ENCODE measurements at regions not wholly inside any gene's neighbourhood (a gene's known extent, or its start where the extent isn't known, plus 50 kb on each side); places are given as distances from the start of the nearest gene placed in this dataset.

DNA sequence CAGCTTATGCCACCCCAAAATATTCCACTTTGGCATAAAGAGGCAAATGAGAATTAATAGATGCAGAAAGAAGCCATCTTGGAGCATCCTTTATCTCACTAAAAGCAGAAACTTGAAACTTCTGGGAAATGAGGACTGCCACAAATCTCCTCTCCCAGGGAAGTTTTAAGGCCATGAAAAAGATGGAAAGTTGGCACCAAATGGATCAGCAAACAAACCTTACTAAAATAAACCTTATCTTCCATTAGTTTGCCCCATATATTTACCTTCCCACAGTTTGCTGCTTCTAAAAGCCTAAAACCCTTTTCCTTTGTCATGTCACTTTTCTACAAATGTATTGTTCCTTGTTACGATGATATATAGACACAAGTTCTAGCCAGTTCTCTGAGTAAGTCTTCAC, 340.0 kb upstream of the USP15 start:
- no peaks in the 10 kb centered on the region for H3K4me1 ChIP-seq (ENCODE audit: control insufficient read depth in 1 of 2, extremely low read depth in 1 of 2, insufficient read depth in 2 of 2, low read length in 2 of 2)
- H3K4me3 Mint-ChIP-seq = no peak overlapping the region
- H3K27me3 Mint-ChIP-seq = peaks cover 0 to 5% of the 10 kb centered on the region in 2 donors
- H3K36me3 ChIP-seq (ENCODE audit: control insufficient read depth in 2 of 2, extremely low read depth in 1 of 2, insufficient read depth in 1 of 2, low read length in 1 of 2) = no peaks in the 10 kb centered on the region
- no peaks in the 10 kb centered on the region for H3K27me3 ChIP-seq (replicated peaks in 1 of 2; ENCODE audit: control insufficient read depth in 2 of 2, extremely low read depth in 1 of 2, insufficient read depth in 2 of 2, low read length in 1 of 2)
- ChIA-PET POLR2A (no interaction called here), CTCF (no interaction called here)
- H3K27ac ChIP-seq (ENCODE audit: low read length) = no peak overlapping the region
- no peaks in the 10 kb centered on the region for H3K9me3 ChIP-seq
- H3K4me3 ChIP-seq (ENCODE audit: control insufficient read depth in 1 of 2, extremely low read depth in 1 of 2, low read length in 1 of 2) = no peak overlapping the region
- H3K27ac Mint-ChIP-seq = no peak overlapping the region
- no peaks in the 10 kb centered on the region for H3K36me3 Mint-ChIP-seq
- no peaks in the 10 kb centered on the region for H3K4me1 Mint-ChIP-seq
- no CpG with 5 or more reads among the region's 1 CpG for WGBS (ENCODE audit: insufficient coverage)
- ATAC-seq (replicated peaks in 1 of 4) (no peak), DNase-seq (no peak)
- peaks cover 11 to 29% (median 26%) of the 10 kb centered on the region in 3 donors for H3K9me3 Mint-ChIP-seq

DNA sequence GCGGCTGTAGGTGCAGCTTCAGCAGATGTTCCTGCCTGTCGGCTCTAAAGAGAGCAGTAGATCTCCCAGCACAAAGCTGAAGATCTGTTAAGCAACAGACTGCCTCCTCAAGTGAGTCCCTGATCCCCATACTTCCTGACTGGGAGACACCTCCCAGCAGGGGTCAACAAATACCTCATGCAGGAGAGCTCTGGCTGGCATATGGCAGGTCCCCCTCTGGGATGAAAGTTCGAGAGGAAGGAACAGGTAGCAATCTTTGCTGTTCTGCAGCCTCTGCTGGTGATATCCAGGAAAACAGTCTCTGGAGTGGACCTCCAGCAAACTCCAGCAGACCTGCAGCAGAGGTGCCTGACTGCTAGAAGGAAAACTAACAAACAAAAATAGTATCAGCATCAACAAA, 337.1 kb upstream of the USP15 start:
- H3K27me3 Mint-ChIP-seq = peaks cover 0 to 5% of the 10 kb centered on the region in 2 donors
- ChIA-PET CTCF (no interaction called here), POLR2A (no interaction called here)
- H3K36me3 ChIP-seq (ENCODE audit: control insufficient read depth in 2 of 2, extremely low read depth in 1 of 2, insufficient read depth in 1 of 2, low read length in 1 of 2) = no peaks in the 10 kb centered on the region
- DNase-seq = no peak
- no peak overlapping the region for H3K27ac ChIP-seq (ENCODE audit: low read length)
- no peak overlapping the region for H3K4me3 ChIP-seq (ENCODE audit: control insufficient read depth in 1 of 2, extremely low read depth in 1 of 2, low read length in 1 of 2)
- ATAC-seq (replicated peaks in 1 of 4) = no peak
- H3K4me1 ChIP-seq (ENCODE audit: control insufficient read depth in 1 of 2, extremely low read depth in 1 of 2, insufficient read depth in 2 of 2, low read length in 2 of 2) = no peaks in the 10 kb centered on the region
- H3K4me1 Mint-ChIP-seq = no peaks in the 10 kb centered on the region
- no peaks in the 10 kb centered on the region for H3K27me3 ChIP-seq (replicated peaks in 1 of 2; ENCODE audit: control insufficient read depth in 2 of 2, extremely low read depth in 1 of 2, insufficient read depth in 2 of 2, low read length in 1 of 2)
- no peak overlapping the region for H3K27ac Mint-ChIP-seq
- no peaks in the 10 kb centered on the region for H3K36me3 Mint-ChIP-seq
- H3K9me3 ChIP-seq = no peaks in the 10 kb centered on the region
- peaks cover 23 to 45% (median 36%) of the 10 kb centered on the region in 3 donors for H3K9me3 Mint-ChIP-seq
- H3K4me3 Mint-ChIP-seq = no peak overlapping the region
- 86% methylated on average over 3 of the region's 3 CpGs for WGBS (ENCODE audit: insufficient coverage)

DNA sequence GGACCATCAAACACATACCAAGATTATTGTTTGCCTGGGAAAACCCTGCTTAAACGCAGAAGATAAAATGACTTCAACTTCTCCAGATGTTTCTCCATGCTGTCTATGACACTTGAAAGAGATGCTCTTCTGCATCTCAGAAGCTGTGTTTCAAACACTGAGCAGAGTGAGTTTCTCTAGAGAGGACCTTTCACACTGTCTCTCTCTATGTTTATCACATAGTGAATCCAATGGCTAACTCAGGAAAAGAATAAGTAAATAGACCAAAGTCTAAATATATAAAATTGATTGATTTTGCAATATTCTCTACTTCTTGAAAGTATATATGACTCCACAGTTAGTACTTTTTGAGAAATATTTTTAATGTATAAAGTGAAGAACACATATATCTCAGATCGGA, 325.6 kb upstream of the USP15 start:
- Histone ChIP-seq H3K27me3 (replicated peaks in 1 of 2; ENCODE audit: control insufficient read depth in 2 of 2, extremely low read depth in 1 of 2, insufficient read depth in 2 of 2, low read length in 1 of 2) (no peaks in the 10 kb centered on the region), H3K4me3 (ENCODE audit: control insufficient read depth in 1 of 2, extremely low read depth in 1 of 2, low read length in 1 of 2) (no peak overlapping the region), H3K27ac (ENCODE audit: low read length) (no peak overlapping the region), H3K9me3 (no peaks in the 10 kb centered on the region), H3K4me1 (ENCODE audit: control insufficient read depth in 1 of 2, extremely low read depth in 1 of 2, insufficient read depth in 2 of 2, low read length in 2 of 2) (no peaks in the 10 kb centered on the region), H3K36me3 (ENCODE audit: control insufficient read depth in 2 of 2, extremely low read depth in 1 of 2, insufficient read depth in 1 of 2, low read length in 1 of 2) (no peaks in the 10 kb centered on the region)
- WGBS (ENCODE audit: insufficient coverage) = 67% methylated on average over 1 of the region's 2 CpGs
- Mint-ChIP-seq H3K27me3 (no peaks in the 10 kb centered on the region), H3K4me3 (no peak overlapping the region), H3K27ac (no peak overlapping the region), H3K9me3 (peaks cover 3 to 15% (median 9%) of the 10 kb centered on the region in 3 donors), H3K4me1 (no peaks in the 10 kb centered on the region), H3K36me3 (no peaks in the 10 kb centered on the region)
- DNase-seq (no peak), ATAC-seq (replicated peaks in 1 of 4) (no peak)
- CTCF ChIA-PET = no interaction called here
- POLR2A ChIA-PET = no interaction called here

DNA sequence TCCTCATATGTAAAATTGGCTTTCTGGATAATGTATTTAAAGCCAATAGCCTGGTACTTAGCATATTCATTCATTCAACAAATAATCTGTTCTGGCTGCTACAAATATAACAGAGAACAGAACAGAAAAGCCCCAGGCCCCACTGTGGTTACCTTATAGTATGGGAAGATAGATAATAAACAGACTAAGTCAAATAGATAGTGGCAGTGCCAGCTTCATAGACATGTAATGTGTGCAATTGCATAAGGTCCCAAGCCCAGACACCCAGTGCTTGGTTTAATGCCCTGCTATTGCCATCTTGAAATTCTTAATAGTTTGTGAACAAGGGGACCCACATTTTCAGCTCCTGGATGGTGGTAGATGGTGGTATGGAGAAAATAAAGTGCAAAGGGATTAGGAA, 320.2 kb upstream of the USP15 start:
- DNase-seq (no peak), ATAC-seq (replicated peaks in 1 of 4) (no peak)
- POLR2A ChIA-PET = no interaction called here
- no peaks in the 10 kb centered on the region for H3K27me3 ChIP-seq (replicated peaks in 1 of 2; ENCODE audit: control insufficient read depth in 2 of 2, extremely low read depth in 1 of 2, insufficient read depth in 2 of 2, low read length in 1 of 2)
- no peaks in the 10 kb centered on the region for H3K9me3 ChIP-seq
- Mint-ChIP-seq H3K27me3 (no peaks in the 10 kb centered on the region), H3K9me3 (peaks cover 7 to 11% (median 10%) of the 10 kb centered on the region in 3 donors), H3K36me3 (no peaks in the 10 kb centered on the region), H3K4me1 (no peaks in the 10 kb centered on the region), H3K4me3 (no peak overlapping the region), H3K27ac (no peak overlapping the region)
- no peak overlapping the region for H3K27ac ChIP-seq (ENCODE audit: low read length)
- CTCF ChIA-PET = no interaction called here
- no peak overlapping the region for H3K4me3 ChIP-seq (ENCODE audit: control insufficient read depth in 1 of 2, extremely low read depth in 1 of 2, low read length in 1 of 2)
- H3K4me1 ChIP-seq (ENCODE audit: control insufficient read depth in 1 of 2, extremely low read depth in 1 of 2, insufficient read depth in 2 of 2, low read length in 2 of 2) = no peaks in the 10 kb centered on the region
- no peaks in the 10 kb centered on the region for H3K36me3 ChIP-seq (ENCODE audit: control insufficient read depth in 2 of 2, extremely low read depth in 1 of 2, insufficient read depth in 1 of 2, low read length in 1 of 2)

DNA sequence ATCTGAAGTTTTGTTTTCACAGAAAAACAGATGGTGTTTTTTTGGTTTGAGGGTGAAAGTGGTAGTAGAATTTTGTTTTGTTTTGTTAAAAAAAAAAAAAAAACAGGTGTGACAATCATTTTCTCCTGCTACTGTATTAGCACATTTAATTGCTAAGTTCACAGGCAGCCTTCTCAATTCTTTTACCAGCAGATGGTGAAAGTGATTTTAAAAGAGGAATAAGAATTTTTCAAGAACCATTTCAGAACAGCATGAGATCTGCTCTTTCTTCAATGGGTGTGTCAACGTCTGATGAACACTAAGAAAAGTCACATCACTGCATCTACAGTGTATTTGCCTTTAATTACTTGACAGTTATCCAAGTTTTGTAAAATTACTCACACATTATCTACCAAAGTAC, 303.7 kb upstream of the USP15 start:
- ChIA-PET POLR2A (no interaction called here), CTCF (no interaction called here)
- no peaks in the 10 kb centered on the region for H3K27me3 ChIP-seq (replicated peaks in 1 of 2; ENCODE audit: control insufficient read depth in 2 of 2, extremely low read depth in 1 of 2, insufficient read depth in 2 of 2, low read length in 1 of 2)
- H3K27me3 Mint-ChIP-seq = no peaks in the 10 kb centered on the region
- no peaks in the 10 kb centered on the region for H3K4me1 ChIP-seq (ENCODE audit: control insufficient read depth in 1 of 2, extremely low read depth in 1 of 2, insufficient read depth in 2 of 2, low read length in 2 of 2)
- H3K27ac Mint-ChIP-seq = no peak overlapping the region
- peaks cover 0 to 9% (median 7%) of the 10 kb centered on the region in 3 donors for H3K9me3 Mint-ChIP-seq
- H3K36me3 ChIP-seq (ENCODE audit: control insufficient read depth in 2 of 2, extremely low read depth in 1 of 2, insufficient read depth in 1 of 2, low read length in 1 of 2) = no peaks in the 10 kb centered on the region
- no peak overlapping the region for H3K27ac ChIP-seq (ENCODE audit: low read length)
- no peak overlapping the region for H3K4me3 ChIP-seq (ENCODE audit: control insufficient read depth in 1 of 2, extremely low read depth in 1 of 2, low read length in 1 of 2)
- WGBS (ENCODE audit: insufficient coverage) = no CpG with 5 or more reads among the region's 1 CpG
- H3K4me3 Mint-ChIP-seq = no peak overlapping the region
- DNase-seq = no peak
- ATAC-seq (replicated peaks in 1 of 4) = no peak
- H3K36me3 Mint-ChIP-seq = no peaks in the 10 kb centered on the region
- no peaks in the 10 kb centered on the region for H3K9me3 ChIP-seq
- H3K4me1 Mint-ChIP-seq = no peaks in the 10 kb centered on the region

DNA sequence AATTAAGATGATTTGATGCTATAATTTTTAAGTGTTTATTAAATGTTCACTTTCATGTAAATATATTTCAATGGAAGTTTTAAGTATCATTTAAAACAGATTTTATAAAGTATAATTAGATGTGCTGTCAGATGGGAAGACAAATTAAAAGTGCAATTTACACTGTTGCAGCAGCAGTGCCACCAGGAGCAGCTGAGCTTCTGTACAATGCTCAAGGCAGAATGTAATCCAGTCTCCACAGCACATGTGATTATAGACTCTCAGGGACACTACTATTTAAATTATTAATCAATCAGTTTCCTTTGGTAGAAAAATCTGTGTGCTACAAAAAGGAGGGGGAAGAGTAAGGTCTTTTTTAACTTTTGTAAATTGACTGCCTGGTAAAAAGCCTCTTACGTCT, 285.7 kb upstream of the USP15 start:
- no peaks in the 10 kb centered on the region for H3K27me3 Mint-ChIP-seq
- ATAC-seq (replicated peaks in 1 of 4) (no peak), DNase-seq (no peak)
- H3K36me3 Mint-ChIP-seq = no peaks in the 10 kb centered on the region
- ChIA-PET CTCF (no interaction called here), POLR2A (no interaction called here)
- no peak overlapping the region for H3K4me3 Mint-ChIP-seq
- Histone ChIP-seq H3K36me3 (ENCODE audit: control insufficient read depth in 2 of 2, extremely low read depth in 1 of 2, insufficient read depth in 1 of 2, low read length in 1 of 2) (no peaks in the 10 kb centered on the region), H3K4me3 (ENCODE audit: control insufficient read depth in 1 of 2, extremely low read depth in 1 of 2, low read length in 1 of 2) (no peak overlapping the region), H3K4me1 (ENCODE audit: control insufficient read depth in 1 of 2, extremely low read depth in 1 of 2, insufficient read depth in 2 of 2, low read length in 2 of 2) (no peaks in the 10 kb centered on the region), H3K27me3 (replicated peaks in 1 of 2; ENCODE audit: control insufficient read depth in 2 of 2, extremely low read depth in 1 of 2, insufficient read depth in 2 of 2, low read length in 1 of 2) (no peaks in the 10 kb centered on the region), H3K9me3 (no peaks in the 10 kb centered on the region), H3K27ac (ENCODE audit: low read length) (no peak overlapping the region)
- H3K27ac Mint-ChIP-seq = no peak overlapping the region
- peaks cover 3 to 12% (median 5%) of the 10 kb centered on the region in 3 donors for H3K9me3 Mint-ChIP-seq
- H3K4me1 Mint-ChIP-seq = no peaks in the 10 kb centered on the region
- 100% methylated on average over 1 of the region's 1 CpG for WGBS (ENCODE audit: insufficient coverage)

DNA sequence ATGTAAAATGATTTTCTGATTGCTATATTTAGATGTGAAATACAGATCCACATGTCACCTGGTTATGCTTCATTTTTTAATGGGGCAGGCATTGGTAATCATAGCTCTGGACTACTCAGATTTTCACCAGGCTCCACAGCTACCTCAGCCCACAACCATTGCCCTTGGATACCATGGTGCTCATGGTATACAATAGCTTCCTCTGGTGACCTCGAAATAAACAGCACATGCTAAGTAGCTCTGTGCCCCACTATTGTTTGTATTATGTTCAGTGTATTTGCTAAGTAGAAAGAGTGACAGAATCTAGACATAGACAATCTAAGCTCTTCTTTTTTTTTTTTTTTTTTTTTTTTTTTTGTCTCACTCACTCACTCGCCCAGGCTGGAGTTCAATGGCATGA, 274.4 kb upstream of the USP15 start:
- H3K4me1 ChIP-seq (ENCODE audit: control insufficient read depth in 1 of 2, extremely low read depth in 1 of 2, insufficient read depth in 2 of 2, low read length in 2 of 2) = no peaks in the 10 kb centered on the region
- H3K9me3 ChIP-seq = no peaks in the 10 kb centered on the region
- no peak overlapping the region for H3K4me3 ChIP-seq (ENCODE audit: control insufficient read depth in 1 of 2, extremely low read depth in 1 of 2, low read length in 1 of 2)
- Mint-ChIP-seq H3K4me1 (no peaks in the 10 kb centered on the region), H3K36me3 (no peaks in the 10 kb centered on the region), H3K9me3 (no peaks in the 10 kb centered on the region), H3K27me3 (no peaks in the 10 kb centered on the region), H3K4me3 (no peak overlapping the region), H3K27ac (no peak overlapping the region)
- ATAC-seq (replicated peaks in 1 of 4) = no peak
- no peak for DNase-seq
- ChIA-PET CTCF (interaction anchor here (0.6 to 0.7 kb wide), 3 partner anchors 20 to 936 kb away, joined by 3 to 7 read pairs (median 4); no protein-coding TSS in a partner anchor), POLR2A (no interaction called here)
- no peak overlapping the region for H3K27ac ChIP-seq (ENCODE audit: low read length)
- H3K27me3 ChIP-seq (replicated peaks in 1 of 2; ENCODE audit: control insufficient read depth in 2 of 2, extremely low read depth in 1 of 2, insufficient read depth in 2 of 2, low read length in 1 of 2) = no peaks in the 10 kb centered on the region
- no CpG with 5 or more reads among the region's 2 CpGs for WGBS (ENCODE audit: insufficient coverage)
- no peaks in the 10 kb centered on the region for H3K36me3 ChIP-seq (ENCODE audit: control insufficient read depth in 2 of 2, extremely low read depth in 1 of 2, insufficient read depth in 1 of 2, low read length in 1 of 2)

Measured in T-cell (primary cell).